ENCODE measurements at regions not wholly inside any gene's neighbourhood (a gene's known extent, or its start where the extent isn't known, plus 50 kb on each side); places are given as distances from the start of the nearest gene placed in this dataset.
A peak's percentile ranks its signal among the peaks of the same experiment; 100 is the strongest.

GRCh38 chr3:51618496-51618895 lies 52.6 kb upstream of the TEX264 start:
- H3K36me3 Mint-ChIP-seq (ENCODE audit: low read depth): no peaks in the 10 kb centered on the region
- H3K9me3 Mint-ChIP-seq: no peaks in the 10 kb centered on the region

More at GRCh38 chr3:51618496-51618895, 52.6 kb upstream of the TEX264 start:
- Histone ChIP-seq H3K9me2 (ENCODE audit: insufficient read depth) (no peaks in the 10 kb centered on the region), H3K4me3 (no peak overlapping the region), H3K4me2 (no peak overlapping the region), H3K27ac (ENCODE audit: low read depth) (no peak overlapping the region), H3K4me1 (ENCODE audit: insufficient read depth) (peaks cover 22% of the 10 kb centered on the region), H3K79me2 (replicated peaks; ENCODE audit: insufficient read depth) (peaks cover 62% of the 10 kb centered on the region), H4K20me1 (replicated peaks; ENCODE audit: insufficient read depth) (peaks cover 4% of the 10 kb centered on the region; the same call in 1 of the 2 replicates), H2AFZ (no peak overlapping the region), H3K36me3 (ENCODE audit: insufficient read depth) (no peaks in the 10 kb centered on the region), H3K27me3 (ENCODE audit: insufficient read depth) (no peaks in the 10 kb centered on the region), H3F3A (replicated peaks; ENCODE audit: low read depth) (no peaks in the 10 kb centered on the region)
- DNase-seq (ENCODE audit: low spot score) (no peak), ATAC-seq (no peak)
- Mint-ChIP-seq H3K4me3 (no peak overlapping the region), H3K27ac (peak overlapping the region; percentile 67; the same call in 1 of the 2 replicates), H3K4me1 (peaks cover 16% of the 10 kb centered on the region), H3K27me3 (ENCODE audit: insufficient read depth, low read depth, poor library complexity) (no peaks in the 10 kb centered on the region)
- TF ChIP-seq JUNB (IDR thresholded peaks at IDR 0.05; ENCODE audit: unreplicated experiment) (no peak), EZH2phosphoT487 (IDR thresholded peaks at IDR 0.05; ENCODE audit: unreplicated experiment) (no peak), ETS1 (IDR thresholded peaks at IDR 0.05) (no peak), ZNF114 (CRISPR knock-in tag; IDR thresholded peaks at IDR 0.05) (no peak), ZNF462 (CRISPR knock-in tag; IDR thresholded peaks at IDR 0.05) (no peak), NANOG (IDR thresholded peaks at IDR 0.05; ENCODE audit: borderline replicate concordance) (no peak), CTCF (conservative IDR thresholded peaks at IDR 0.05; ENCODE audit: low read depth in 2 of 2) (no peak), REST (IDR thresholded peaks at IDR 0.05; ENCODE audit: unreplicated experiment) (no peak), EZH2 (IDR thresholded peaks at IDR 0.05; ENCODE audit: low read depth, unreplicated experiment) (no peak), STAT1 (IDR thresholded peaks at IDR 0.05; ENCODE audit: unreplicated experiment) (no peak), CREB1 (CRISPR knock-in tag; IDR thresholded peaks at IDR 0.05; ENCODE audit: low read depth) (no peak), ZNF331 (CRISPR knock-in tag; IDR thresholded peaks at IDR 0.05; ENCODE audit: low read depth) (no peak), POLR2AphosphoS5 (IDR thresholded peaks at IDR 0.05; ENCODE audit: low read depth) (no peak)

Measured in GM23338 (cell line).